KMS-11 (cell line): ENCODE measurements at regions not wholly inside any gene's neighbourhood (a gene's known extent, or its start where the extent isn't known, plus 50 kb on each side); places are given as distances from the start of the nearest gene placed in this dataset.

Source experiments
- H2AFZ ChIP-seq: fragments of 200-600 bp; sonication (generic); 2 replicates; pipeline ENCODE4 v1.6.1; 2016; ENCODE audit warnings: antibody characterized with exemption, mixed run types, low read depth
- H3K27ac ChIP-seq: fragments of 200-600 bp; sonication (generic); 2 replicates; pipeline ENCODE4 v1.6.1; 2016; ENCODE audit warnings: mild to moderate bottlenecking, mixed run types
- H3K27me3 ChIP-seq: fragments of 200-600 bp; sonication (generic); 2 replicates; pipeline ENCODE4 v1.6.1; 2017; ENCODE audit warnings: mild to moderate bottlenecking, low read depth, mixed run types, moderate library complexity; ENCODE audit not compliant: insufficient read depth
- H3K36me3 ChIP-seq: fragments of 200-600 bp; sonication (generic); 2 replicates; pipeline ENCODE4 v1.6.1; 2017; ENCODE audit warnings: mild to moderate bottlenecking, mixed run types; ENCODE audit not compliant: insufficient read depth
- H3K4me1 ChIP-seq: fragments of 200-600 bp; sonication (generic); 2 replicates; pipeline ENCODE4 v1.6.1; 2016; ENCODE audit warnings: mild to moderate bottlenecking, low read depth, mixed run types; ENCODE audit not compliant: poor library complexity, severe bottlenecking
- H3K4me2 ChIP-seq: fragments of 200-600 bp; sonication (generic); 2 replicates; pipeline ENCODE4 v1.7.0; 2016; ENCODE audit warnings: mild to moderate bottlenecking, mixed run types
- H3K4me3 ChIP-seq: fragments of 200-600 bp; sonication (generic); IDR thresholded peaks from 2 replicates; pipeline ENCODE4 v1.6.1; 2017; ENCODE audit warnings: low read depth, low read length, mixed read lengths; ENCODE audit not compliant: insufficient read depth
- H3K79me2 ChIP-seq: fragments of 200-600 bp; sonication (generic); 2 replicates; pipeline ENCODE4 v1.6.1; 2016; ENCODE audit warnings: low read depth, mixed run types; ENCODE audit not compliant: insufficient read depth
- H3K9ac ChIP-seq: fragments of 200-600 bp; sonication (generic); 2 replicates; pipeline ENCODE4 v1.6.1; 2016; ENCODE audit warnings: mild to moderate bottlenecking, mixed run types
- H4K20me1 ChIP-seq: fragments of 200-600 bp; sonication (generic); 2 replicates; pipeline ENCODE4 v1.6.1; 2016; ENCODE audit warnings: mild to moderate bottlenecking, mixed run types; ENCODE audit not compliant: insufficient read depth
- TF ChIP-seq, protein P1 (sequence below): fragments of 200-600 bp; sonication (generic); conservative IDR thresholded peaks from 2 replicates; pipeline ENCODE4 v1.6.1; 2017; ENCODE audit warnings: low read depth, mild to moderate bottlenecking, antibody characterized with exemption, low read length, moderate library complexity, mixed read lengths

DNA sequence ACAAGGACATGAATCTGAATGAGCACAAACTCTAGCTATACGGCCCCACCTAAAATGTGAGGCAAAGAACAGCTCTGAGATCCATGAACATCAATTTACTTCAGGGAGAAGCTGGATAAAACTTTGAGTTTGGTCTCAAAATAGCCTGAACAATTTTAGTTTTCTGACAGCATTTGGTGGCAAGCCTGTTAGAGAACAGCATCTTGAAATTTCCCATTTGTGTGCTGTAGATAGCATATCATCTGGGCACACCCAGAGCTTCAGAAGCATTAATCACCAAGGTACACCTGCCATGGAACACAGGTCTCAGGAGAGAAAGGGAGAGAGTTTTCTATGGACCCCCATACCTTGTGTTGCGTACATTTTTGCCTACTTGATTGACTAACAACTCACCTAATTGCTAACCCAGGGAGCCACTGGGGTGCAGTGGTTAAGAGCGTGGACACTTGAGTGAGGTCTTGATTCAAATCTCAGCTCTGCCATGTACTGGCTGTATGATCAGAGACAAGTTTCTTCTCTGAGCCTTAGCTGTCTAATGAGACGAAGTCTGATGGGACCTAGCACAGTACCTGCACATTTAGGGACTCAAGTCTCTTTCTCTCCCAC is 264.9 kb downstream of the PIK3R1 start:
- Histone ChIP-seq H3K79me2 (no peaks in the 10 kb centered on the region), H4K20me1 (no peaks in the 10 kb centered on the region), H3K4me2 (no peak overlapping the region), H3K27ac (no peak overlapping the region), H3K27me3 (no peaks in the 10 kb centered on the region), H3K36me3 (no peaks in the 10 kb centered on the region), H3K4me3 (no peak overlapping the region), H3K4me1 (peaks cover 56% of the 10 kb centered on the region), H3K9ac (no peak overlapping the region), H2AFZ (no peak overlapping the region)
- TF ChIP-seq, protein P1, sequence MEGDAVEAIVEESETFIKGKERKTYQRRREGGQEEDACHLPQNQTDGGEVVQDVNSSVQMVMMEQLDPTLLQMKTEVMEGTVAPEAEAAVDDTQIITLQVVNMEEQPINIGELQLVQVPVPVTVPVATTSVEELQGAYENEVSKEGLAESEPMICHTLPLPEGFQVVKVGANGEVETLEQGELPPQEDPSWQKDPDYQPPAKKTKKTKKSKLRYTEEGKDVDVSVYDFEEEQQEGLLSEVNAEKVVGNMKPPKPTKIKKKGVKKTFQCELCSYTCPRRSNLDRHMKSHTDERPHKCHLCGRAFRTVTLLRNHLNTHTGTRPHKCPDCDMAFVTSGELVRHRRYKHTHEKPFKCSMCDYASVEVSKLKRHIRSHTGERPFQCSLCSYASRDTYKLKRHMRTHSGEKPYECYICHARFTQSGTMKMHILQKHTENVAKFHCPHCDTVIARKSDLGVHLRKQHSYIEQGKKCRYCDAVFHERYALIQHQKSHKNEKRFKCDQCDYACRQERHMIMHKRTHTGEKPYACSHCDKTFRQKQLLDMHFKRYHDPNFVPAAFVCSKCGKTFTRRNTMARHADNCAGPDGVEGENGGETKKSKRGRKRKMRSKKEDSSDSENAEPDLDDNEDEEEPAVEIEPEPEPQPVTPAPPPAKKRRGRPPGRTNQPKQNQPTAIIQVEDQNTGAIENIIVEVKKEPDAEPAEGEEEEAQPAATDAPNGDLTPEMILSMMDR = no peak

DNA sequence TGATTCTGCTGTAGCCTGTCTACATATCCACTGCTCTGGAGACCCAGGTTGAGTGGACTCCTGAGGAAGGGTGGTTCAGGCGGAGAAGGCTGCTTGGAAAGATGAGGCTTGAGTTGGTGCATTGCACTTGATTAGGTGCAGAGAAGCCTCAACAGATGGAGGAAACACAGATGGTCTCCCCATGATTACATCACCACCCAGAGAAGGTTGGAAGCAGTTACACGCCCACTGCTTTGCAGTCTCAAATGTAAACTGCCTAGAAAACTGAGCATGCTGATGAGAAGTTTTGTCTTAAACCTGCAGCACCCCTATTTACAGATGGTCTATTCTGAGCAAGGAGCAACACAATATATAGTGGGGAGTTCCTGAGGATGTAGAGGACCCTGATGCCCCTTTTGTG is 266.6 kb downstream of the PIK3R1 start:
- Histone ChIP-seq H3K4me1 (peaks cover 74% of the 10 kb centered on the region), H3K79me2 (no peaks in the 10 kb centered on the region), H3K4me2 (no peak overlapping the region; the same call in 1 of the 2 replicates), H3K9ac (no peak overlapping the region), H3K27ac (no peak overlapping the region), H3K27me3 (no peaks in the 10 kb centered on the region), H3K36me3 (no peaks in the 10 kb centered on the region), H4K20me1 (no peaks in the 10 kb centered on the region), H3K4me3 (no peak overlapping the region), H2AFZ (no peak overlapping the region)
- TF ChIP-seq, protein P1 = no peak

DNA sequence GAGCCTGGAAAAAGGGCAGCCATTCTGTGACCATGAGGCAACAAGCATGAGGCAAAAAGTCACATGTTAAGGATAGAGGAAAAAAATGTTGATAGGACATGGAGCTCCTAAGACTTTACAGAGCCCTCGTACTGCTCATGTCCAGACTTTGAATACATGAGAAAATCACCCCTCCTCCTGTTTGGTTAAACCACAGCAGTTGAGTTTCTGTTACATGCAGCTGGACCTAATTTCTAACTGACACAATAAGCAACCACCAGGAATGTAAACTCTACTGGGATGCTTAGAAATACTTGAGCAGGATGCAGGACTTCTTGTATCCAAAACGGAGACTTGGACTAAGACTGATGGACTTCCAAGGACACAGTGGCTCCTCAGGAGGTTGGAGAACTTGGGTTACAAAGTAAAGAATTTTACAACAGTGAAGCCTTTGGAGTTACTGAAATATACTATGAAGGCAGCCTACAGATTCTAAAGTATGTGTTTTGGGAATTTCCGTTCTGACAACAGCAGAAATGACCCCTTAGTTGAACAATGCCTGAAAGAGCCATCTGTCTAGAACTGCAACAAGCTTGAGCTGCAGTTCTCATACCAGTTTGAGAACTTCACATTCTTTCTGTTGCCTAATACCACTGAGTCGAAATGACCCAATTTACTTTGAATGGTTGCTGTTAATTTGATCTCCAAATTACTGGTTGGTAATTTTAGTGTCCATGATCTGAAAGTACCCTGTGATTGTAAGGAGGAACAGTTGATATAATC is 268.9 kb downstream of the PIK3R1 start:
- no peaks in the 10 kb centered on the region for H3K36me3 ChIP-seq
- no peak overlapping the region for H3K4me3 ChIP-seq
- TF ChIP-seq, protein P1 = no peak
- no peaks in the 10 kb centered on the region for H3K27me3 ChIP-seq
- peak overlapping the region; percentile 58 for H3K4me2 ChIP-seq
- peaks cover 56% of the 10 kb centered on the region for H3K4me1 ChIP-seq
- H4K20me1 ChIP-seq = no peaks in the 10 kb centered on the region
- peak overlapping the region; percentile 3; the same call in 1 of the 2 replicates for H3K9ac ChIP-seq
- peak overlapping the region; percentile 16; the same call in 1 of the 2 replicates for H2AFZ ChIP-seq
- peak overlapping the region; percentile 70 for H3K27ac ChIP-seq
- no peaks in the 10 kb centered on the region for H3K79me2 ChIP-seq

DNA sequence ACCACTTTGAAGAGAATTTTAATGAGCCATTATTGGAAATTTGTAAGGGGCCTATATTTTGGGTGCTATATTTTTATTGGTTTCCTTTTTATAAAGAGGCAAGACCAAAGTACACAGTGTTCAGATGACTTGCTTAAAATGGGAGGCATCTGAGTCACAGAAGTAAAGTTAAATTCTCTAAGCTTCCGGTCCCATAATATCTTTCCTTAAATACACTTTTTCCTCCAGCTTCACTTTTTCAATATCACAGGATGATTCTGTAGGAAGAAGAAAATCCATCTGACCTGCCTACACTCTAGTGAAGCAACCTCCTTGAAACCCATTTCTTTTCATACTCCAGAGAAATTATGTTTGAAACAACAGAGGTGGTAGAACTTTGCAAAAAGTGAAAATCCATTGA is 274.0 kb downstream of the PIK3R1 start:
- H4K20me1 ChIP-seq = no peaks in the 10 kb centered on the region
- peaks cover 26% of the 10 kb centered on the region for H3K4me1 ChIP-seq
- H3K4me3 ChIP-seq = no peak overlapping the region
- no peaks in the 10 kb centered on the region for H3K27me3 ChIP-seq
- TF ChIP-seq, protein P1 = no peak
- no peak overlapping the region for H2AFZ ChIP-seq
- H3K36me3 ChIP-seq = no peaks in the 10 kb centered on the region
- H3K9ac ChIP-seq = no peak overlapping the region
- no peak overlapping the region for H3K4me2 ChIP-seq
- no peaks in the 10 kb centered on the region for H3K79me2 ChIP-seq
- no peak overlapping the region for H3K27ac ChIP-seq
